Bronchial epithelial cell (primary cell): ENCODE measurements at regions not wholly inside any gene's neighbourhood (a gene's known extent, or its start where the extent isn't known, plus 50 kb on each side); places are given as distances from the start of the nearest gene placed in this dataset.
"Not testable (repeated sequence)": the region's sequence is repeated elsewhere in the genome, so short reads cannot be mapped to it uniquely, and the experiment has no call there.

Source experiments
- DNase-seq: peaks from one replicate; pipeline ENCODE4 v3.0.0-alpha.2; 2010; ENCODE audit warnings: low read depth
- FAIRE-seq: peaks from 2 replicates; lab custom pipeline; 2011; peaks lifted over from hg19 to GRCh38; lab: Jason Lieb, UNC
- H3K27me3 ChIP-seq: 2 replicates; pipeline ENCODE4 v1.5.1; 2011; ENCODE audit warnings: low read length; ENCODE audit not compliant: control insufficient read depth, insufficient read depth
- H3K36me3 ChIP-seq: 2 replicates; pipeline ENCODE4 v1.5.1; 2011; ENCODE audit warnings: low read length; ENCODE audit not compliant: control insufficient read depth, insufficient read depth
- H3K4me3 ChIP-seq: 2 replicates; pipeline ENCODE4 v1.5.1; 2011; ENCODE audit warnings: mild to moderate bottlenecking, low read depth, low read length, control low read depth
- TF ChIP-seq, protein P1 (sequence below): IDR thresholded peaks from 2 replicates; pipeline ENCODE4 v1.5.1; 2011; ENCODE audit warnings: mild to moderate bottlenecking, moderate library complexity, low read length, control low read depth, inconsistent platforms; ENCODE audit not compliant: insufficient read depth, severe bottlenecking

DNA sequence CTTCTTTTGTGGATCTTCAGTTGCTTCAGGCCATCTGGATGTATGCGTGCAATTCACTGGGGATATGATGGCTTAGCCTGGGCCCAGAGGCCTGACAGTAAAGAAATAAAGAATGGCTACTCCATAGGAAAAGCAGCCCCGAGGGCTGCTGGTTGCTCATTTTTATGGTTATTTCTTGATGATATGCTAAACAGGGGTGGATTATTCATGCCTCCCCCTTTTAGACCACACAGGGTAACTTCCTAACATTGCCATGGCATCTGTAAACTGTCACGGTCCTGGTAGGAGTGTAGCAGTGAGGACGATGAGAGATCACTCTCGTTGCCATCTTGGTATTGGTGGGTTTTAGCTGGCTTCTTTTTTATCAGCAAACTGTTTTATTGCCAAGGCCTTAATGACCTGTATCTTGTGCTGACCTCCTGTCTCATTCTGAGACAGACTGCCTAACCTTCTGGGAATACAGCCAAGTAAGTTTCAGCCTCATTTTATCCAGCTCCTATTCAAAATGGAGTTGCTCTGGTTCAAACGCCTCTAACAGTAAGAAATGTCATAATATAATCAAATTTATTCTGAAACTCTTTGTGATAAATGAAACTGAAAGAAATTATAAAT, 60.5 kb downstream of the DSEL start:
- H3K36me3 ChIP-seq = no peaks in the 10 kb centered on the region
- no peak for FAIRE-seq
- H3K4me3 ChIP-seq = no peak overlapping the region
- no peak for DNase-seq
- no peaks in the 10 kb centered on the region for H3K27me3 ChIP-seq
- TF ChIP-seq, protein P1, sequence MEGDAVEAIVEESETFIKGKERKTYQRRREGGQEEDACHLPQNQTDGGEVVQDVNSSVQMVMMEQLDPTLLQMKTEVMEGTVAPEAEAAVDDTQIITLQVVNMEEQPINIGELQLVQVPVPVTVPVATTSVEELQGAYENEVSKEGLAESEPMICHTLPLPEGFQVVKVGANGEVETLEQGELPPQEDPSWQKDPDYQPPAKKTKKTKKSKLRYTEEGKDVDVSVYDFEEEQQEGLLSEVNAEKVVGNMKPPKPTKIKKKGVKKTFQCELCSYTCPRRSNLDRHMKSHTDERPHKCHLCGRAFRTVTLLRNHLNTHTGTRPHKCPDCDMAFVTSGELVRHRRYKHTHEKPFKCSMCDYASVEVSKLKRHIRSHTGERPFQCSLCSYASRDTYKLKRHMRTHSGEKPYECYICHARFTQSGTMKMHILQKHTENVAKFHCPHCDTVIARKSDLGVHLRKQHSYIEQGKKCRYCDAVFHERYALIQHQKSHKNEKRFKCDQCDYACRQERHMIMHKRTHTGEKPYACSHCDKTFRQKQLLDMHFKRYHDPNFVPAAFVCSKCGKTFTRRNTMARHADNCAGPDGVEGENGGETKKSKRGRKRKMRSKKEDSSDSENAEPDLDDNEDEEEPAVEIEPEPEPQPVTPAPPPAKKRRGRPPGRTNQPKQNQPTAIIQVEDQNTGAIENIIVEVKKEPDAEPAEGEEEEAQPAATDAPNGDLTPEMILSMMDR = no peak

DNA sequence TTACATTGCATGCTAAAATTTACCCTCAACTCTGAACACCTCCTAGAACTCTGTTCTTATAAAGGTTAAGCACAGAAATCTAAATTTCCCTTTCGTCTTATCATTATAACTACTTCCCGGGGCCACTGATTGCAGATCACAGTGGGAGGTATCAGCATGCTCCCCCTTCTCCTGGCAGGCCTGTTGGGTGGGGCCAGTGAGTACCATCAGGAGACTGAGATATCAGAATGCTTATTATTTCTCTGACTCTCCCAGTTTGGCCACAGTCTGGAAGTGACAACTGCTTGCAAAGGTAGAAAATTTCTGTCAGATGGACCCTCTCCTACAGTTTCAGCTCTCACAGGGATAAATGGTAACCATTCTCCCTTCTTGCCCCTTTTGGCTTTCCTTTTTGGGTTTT, 62.6 kb downstream of the DSEL start:
- Histone ChIP-seq H3K27me3 (no peaks in the 10 kb centered on the region), H3K4me3 (no peak overlapping the region), H3K36me3 (no peaks in the 10 kb centered on the region)
- TF ChIP-seq, protein P1 = no peak
- DNase-seq (no peak), FAIRE-seq (no peak)

DNA sequence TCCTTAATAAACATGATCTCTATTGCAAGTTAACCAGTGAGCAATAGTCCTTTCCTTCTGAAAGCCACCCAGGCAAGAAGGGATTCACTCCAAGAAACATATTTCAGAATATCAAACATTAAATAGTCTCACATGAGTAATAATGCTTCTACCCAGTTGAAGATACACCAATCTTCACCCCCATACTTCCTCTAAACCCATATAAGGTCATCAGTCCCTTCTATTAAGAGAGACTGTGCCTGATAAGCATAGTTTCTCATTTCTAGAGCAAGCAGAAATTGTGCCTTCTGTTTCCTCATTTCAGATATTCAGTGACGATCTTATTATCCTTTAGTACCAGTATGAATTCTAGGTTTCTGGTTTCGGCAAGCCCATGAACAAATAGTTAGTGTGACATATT, 64.6 kb downstream of the DSEL start:
- H3K36me3 ChIP-seq = no peaks in the 10 kb centered on the region
- FAIRE-seq = no peak
- DNase-seq = no peak
- no peaks in the 10 kb centered on the region for H3K27me3 ChIP-seq
- TF ChIP-seq, protein P1 = no peak
- no peak overlapping the region for H3K4me3 ChIP-seq

DNA sequence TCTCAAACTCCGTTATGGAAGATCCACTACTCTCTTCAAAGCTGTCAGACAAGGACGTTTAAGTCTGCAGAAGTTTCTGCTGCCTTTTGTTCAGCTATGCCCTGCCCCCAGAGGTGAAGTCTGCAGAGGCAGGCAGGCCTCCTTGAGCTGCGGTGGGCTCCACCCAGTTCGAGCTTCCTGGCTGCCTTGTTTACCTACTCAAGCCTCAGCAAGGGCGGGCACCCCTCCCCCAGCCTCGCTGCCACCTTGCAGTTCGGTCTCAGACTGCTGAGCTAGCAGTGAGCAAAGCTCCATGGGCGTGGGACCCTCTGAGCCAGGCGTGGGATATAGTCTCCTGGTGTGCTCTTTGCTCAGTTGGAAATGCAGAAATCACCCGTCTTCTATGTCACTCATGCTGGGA, 65.4 kb downstream of the DSEL start:
- FAIRE-seq, H3K4me3 ChIP-seq: not testable (repeated sequence)

DNA sequence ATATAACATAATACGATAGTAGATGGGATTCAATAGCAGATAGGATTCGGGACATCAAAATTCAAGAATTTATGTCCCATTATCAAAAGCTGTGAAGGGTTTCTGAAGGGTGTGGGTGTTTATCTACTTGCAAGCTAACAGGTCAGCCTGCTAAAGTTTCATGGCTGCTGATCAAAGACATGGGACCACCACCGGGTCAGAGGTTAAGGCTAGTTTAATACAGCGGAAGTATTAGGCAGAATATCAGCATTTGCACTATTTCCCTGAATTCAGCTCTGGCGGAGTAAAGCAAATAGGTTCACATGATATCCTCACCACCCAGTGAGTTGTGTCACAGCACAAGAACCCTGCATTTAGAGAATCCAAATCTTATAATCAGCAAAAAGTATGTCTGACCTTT, 82.5 kb downstream of the DSEL start:
- TF ChIP-seq, protein P1 = no peak
- Histone ChIP-seq H3K27me3 (no peaks in the 10 kb centered on the region), H3K36me3 (no peaks in the 10 kb centered on the region), H3K4me3 (no peak overlapping the region)
- no peak for FAIRE-seq
- DNase-seq = no peak

More for the DNA sequence above, 65.4 kb downstream of the DSEL start:
- not testable (repeated sequence) for H3K27me3 ChIP-seq, H3K36me3 ChIP-seq, DNase-seq

DNA sequence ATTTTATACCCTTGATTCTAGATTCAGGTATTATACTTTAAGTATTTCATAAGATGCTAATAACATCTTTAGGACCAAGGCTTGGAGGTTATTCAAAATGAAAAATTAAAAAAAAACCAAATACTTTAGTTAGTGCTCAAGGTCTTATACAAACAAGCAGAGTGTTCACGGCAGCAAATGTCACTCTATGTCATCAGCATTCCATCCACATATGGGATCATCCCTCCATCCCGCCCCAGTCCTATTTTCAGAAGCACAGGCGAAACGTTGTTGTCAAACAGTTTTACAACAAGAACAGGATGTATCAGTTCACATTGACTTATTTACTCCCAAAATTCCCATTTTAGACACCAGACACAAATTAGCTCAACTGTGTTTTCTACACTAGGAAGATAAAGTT, 83.7 kb downstream of the DSEL start:
- TF ChIP-seq, protein P1 = no peak
- FAIRE-seq (no peak), DNase-seq (no peak)
- Histone ChIP-seq H3K4me3 (no peak overlapping the region), H3K27me3 (no peaks in the 10 kb centered on the region), H3K36me3 (no peaks in the 10 kb centered on the region)
